T47D (cell line): ENCODE measurements at regions not wholly inside any gene's neighbourhood (a gene's known extent, or its start where the extent isn't known, plus 50 kb on each side); places are given as distances from the start of the nearest gene placed in this dataset.

Experiments
- DNase-seq, 2 experiments: peaks; one replicate each; pipeline versions ENCODE4 v3.0.0 to v3.0.0-alpha.2; 2011 to 2012; ENCODE audit warnings: low read depth in 1 of 2, low spot score in 1 of 2
- JUND ChIP-seq: IDR thresholded peaks from 2 replicates; pipeline ENCODE4 v1.6.1; 2012; ENCODE audit warnings: low read depth
- in situ Hi-C: cut with HindIII; loops from 2 replicates; pipeline ENCODE4 v1.10.0; 2016; ENCODE audit warnings: low sequenced_read_pairs, low pct_unique_long_range_greater_than_20kb

DNA sequence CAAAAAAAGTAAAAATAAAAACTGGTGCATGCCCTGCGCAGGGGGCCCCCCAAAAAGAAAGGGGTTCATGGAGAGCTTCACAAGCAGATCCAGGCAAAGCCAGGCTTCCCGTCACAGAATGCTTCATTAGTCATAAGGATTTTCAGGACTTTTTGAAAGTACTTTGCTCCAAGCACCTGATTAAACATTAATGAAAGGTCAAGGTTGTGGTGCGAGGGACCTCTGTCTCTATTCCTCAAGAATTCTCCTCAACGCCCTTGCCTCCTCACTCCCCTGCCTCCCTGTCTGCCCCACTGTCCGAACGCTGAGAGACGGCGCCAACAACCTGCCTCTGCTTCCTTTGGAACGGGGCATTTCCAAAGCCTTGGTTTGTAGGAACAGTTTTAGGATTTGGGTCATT is 240.1 kb upstream of the IGF1R start:
- TF ChIP-seq JUND: no peak
- in situ Hi-C loops: no loop called here
- no peak for DNase-seq

GRCh38 chr15:98410328-98410727 is 238.0 kb upstream of the IGF1R start:
- in situ Hi-C loops: no loop called here
- TF ChIP-seq JUND: no peak
- DNase-seq: no peak

DNA sequence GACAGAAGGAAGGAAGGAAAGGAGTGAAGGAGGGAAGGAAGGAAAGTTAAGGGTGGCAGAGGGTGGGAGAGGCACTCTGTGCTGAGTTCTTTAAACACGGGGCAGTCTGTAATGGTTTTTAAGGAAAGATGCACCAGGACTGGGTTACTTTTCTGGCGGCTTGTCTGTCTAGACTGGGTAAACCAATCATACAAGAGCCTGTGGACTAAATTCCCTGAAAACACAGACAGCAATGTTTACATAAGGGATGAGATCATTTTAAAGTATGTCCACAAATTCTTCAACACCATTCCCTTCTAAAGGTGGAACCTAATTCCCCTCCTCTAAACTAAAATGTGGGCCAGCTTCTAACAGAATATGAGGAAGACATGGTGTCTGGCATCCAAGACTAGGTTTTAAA is 235.5 kb upstream of the IGF1R start:
- in situ Hi-C loops: no loop called here
- no peak for TF ChIP-seq JUND
- DNase-seq: peak in 1 of 2 experiments; percentile 29

DNA sequence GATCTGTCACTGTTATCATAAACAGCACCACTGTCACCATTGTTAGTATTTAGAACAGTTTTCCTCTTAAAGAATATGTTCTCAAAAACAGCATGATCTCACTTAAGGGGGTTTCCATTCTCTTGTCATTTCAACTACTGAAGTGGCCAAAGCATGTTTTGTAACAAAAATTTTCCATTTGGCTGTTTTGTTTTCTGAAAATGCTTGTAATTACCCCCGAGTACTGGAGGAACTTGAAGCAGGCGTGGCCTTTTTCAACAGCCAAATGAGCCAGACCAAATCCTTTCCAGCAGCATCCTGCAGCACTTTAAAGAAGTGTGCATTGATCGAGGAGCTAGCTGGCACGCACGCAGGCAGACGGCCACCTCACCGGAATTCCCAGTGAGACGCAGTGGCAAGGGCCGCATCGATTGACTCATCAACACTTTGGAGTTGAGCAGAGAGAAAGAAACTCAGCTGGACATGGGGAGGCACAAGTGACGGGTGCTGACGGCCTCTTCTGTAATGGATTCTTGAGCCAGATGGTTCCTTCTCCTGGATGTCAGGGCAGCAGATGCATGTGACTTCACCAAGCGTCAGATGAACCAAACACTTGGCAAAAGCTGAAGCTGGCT is 234.3 kb upstream of the IGF1R start:
- no peak for DNase-seq
- TF ChIP-seq JUND: no peak
- in situ Hi-C loops: no loop called here

DNA sequence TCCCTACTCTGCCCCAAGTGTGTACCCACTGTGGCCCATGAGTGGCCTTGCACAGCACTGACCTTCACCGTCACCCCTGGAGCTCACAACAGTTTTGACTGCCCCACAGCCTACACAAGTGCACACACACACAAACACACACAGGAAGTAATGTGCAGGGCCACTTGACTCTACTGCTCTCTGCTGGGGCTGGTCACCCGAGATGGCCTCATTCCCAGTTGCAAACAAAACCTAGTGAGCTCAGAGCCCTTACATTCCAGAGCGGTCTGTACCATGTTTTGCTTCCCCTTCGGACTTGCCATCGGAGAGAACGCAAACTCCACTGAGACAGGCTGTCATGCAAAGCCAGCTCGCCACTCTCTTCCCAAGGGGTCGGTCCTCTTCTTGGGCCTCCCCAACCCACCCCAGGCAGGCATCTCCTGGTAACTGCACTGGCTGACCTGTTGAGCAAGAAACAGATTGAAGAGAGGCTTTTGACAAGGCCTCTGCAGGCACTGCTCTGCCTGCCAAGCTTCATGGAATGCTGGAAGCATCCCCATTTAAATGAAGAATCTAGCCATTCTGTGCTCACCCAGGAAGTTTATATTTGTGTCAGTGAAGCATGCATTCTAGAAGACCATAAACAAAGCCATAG is 232.0 kb upstream of the IGF1R start:
- DNase-seq: no peak
- TF ChIP-seq JUND: no peak
- in situ Hi-C loops: no loop called here

GRCh38 chr15:98417346-98417745 is 231.0 kb upstream of the IGF1R start:
- no peak for TF ChIP-seq JUND
- in situ Hi-C loops: no loop called here
- no peak for DNase-seq

DNA sequence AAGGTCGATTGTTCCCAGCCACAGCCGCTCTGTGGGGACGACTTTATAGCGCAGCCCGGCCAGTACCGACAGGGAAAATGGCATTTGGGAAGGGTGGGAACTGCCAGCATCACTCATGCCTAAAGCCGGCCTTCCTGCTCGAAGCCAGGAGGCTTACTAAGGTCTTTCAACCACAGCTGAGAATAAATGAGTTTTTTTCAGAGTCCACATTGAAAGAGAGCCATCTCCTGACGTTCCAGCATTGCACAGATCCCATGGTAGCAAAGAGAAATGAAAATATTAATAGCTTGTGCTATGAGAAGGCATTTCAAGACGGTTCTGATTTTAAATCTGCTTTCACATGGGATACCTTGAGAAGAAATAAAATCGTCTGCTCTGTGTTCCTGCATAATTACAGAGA is 230.2 kb upstream of the IGF1R start:
- in situ Hi-C loops: no loop called here
- TF ChIP-seq JUND: no peak
- DNase-seq: no peak

DNA sequence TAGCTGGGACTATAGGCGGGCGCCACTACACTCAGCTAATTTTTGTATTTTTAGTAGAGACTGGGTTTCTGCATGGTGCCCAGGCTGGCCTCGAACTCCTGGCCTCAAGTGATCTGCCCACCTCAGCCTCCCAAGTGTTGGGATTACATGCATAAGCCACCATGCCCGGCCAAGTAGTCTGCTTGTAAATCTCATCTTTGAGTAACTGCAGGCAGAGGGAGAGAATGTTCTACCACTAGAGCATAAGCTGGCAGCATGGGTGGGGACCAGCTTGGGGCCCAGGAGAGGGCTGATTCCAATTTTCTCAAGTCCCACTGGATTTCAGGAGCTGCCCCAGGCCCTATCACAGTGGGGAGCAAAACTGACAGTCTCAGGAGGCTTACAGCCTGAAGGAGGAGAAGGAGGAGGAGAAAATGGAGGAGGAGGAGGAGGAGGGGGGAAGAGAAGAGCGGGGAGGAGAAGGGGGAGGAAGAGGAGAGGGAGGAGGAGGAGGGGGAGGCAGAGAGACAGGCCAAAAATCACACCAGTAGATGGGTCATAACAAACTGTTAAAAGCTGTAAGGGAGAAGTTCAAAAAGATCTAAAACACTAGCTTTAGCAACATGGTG is 229.1 kb upstream of the IGF1R start:
- TF ChIP-seq JUND: no peak
- no peak for DNase-seq
- in situ Hi-C loops: no loop called here

DNA sequence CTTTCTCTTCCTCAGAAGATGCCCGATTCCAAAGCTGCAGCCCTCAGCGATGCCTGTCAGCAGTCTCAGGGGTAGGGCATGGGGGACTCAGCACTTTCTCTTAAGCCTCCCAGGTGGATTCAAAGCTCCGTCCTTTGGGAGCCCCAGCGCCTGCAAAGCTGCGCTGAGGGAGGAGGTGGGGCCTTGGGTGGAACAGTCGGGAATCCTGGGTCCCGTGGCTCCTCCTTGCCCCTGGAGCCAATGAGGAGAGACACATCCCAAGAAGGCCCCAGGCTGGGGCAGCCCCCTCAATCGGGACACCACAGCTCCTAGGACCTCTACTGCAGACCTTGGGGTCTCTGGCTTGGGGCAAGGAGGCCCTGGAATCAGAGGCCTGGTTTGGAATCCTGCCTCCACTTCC is 227.5 kb upstream of the IGF1R start:
- in situ Hi-C loops: no loop called here
- TF ChIP-seq JUND: no peak
- no peak for DNase-seq

DNA sequence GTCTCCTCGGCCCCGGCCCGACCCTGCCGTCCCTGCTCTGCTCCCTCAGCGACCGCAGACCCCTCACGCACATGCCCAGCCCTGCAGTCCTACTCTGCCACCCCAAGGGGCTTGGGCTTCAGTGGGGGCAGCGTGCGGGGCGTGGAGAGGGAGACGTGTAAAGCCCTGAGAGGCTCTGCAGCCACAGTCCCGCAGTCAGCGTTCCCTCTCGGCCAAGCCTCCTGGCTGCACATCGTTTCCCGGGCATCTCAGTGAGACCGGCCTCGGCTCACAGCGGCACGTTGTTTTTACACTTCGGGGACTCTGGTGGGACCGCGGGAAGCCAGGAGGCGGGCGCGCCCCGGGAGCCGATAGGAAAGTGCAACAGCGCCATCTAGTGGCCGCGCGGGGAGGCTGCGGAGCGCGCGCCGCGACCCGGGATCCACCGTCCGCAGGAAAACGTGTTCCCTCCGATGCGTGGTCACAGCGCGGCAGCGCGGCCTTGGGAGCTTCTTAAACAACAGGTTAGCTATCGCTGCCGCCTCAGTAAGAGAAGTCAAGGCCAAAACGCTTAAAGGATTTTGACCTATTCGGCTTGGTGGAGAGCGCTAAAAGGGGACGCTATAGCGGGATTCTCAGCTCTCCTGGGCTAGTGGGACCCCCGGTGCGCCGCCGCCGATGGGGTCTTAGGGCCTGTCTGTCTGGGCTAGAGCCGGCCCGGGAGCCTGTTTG is 226.8 kb upstream of the IGF1R start:
- in situ Hi-C loops: no loop called here
- no peak for TF ChIP-seq JUND
- DNase-seq: peak; percentile 50 to 61

- TF ChIP-seq JUND: no peak
- in situ Hi-C loops: no loop called here
- DNase-seq: no peak
These were observed 226.2 kb upstream of the IGF1R start for GRCh38 chr15:98422130-98422478.

- TF ChIP-seq JUND: no peak
- DNase-seq: no peak
- in situ Hi-C loops: no loop called here
These were observed 223.2 kb upstream of the IGF1R start for GRCh38 chr15:98425173-98425572.

DNA sequence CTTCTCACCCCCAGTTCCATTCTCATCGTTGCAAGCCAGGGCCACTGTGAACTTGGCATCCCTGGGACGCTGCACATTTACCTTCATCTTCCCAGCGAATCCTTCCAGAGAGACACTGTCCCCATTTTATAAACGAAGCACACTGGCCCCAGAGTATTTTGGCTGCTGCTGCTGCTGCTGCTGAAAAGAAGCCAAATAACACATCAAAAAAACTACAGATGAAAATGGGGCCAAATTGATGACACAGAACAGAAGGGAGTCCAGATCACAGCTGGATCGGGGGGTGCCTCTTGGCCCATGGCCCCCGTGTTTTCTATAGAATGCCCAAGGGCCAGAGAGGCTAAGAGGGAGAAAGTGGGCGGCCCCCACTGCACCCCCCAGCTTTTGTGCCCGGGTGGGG is 221.0 kb upstream of the IGF1R start:
- no peak for TF ChIP-seq JUND
- no peak for DNase-seq
- in situ Hi-C loops: no loop called here
